ENCODE measurements at regions not wholly inside any gene's neighbourhood (a gene's known extent, or its start where the extent isn't known, plus 50 kb on each side); places are given as distances from the start of the nearest gene placed in this dataset.

- TF ChIP-seq CTCF (IDR thresholded peaks at IDR 0.05 in 2 of 3, conservative IDR thresholded peaks at IDR 0.05 in 1 of 3; ENCODE audit: control insufficient read depth in 2 of 3, extremely low read depth in 1 of 3, insufficient read depth in 1 of 3, low read depth in 3 of 3, low read length in 3 of 3) (no peak), REST (IDR thresholded peaks at IDR 0.05; ENCODE audit: low read depth, low read length) (no peak), NRF1 (conservative IDR thresholded peaks at IDR 0.05; ENCODE audit: low read depth, low read length) (no peak), IRF3 (IDR thresholded peaks at IDR 0.05) (no peak), ASH2L (IDR thresholded peaks at IDR 0.05; ENCODE audit: borderline replicate concordance, low read depth) (no peak), E2F4 (IDR thresholded peaks at IDR 0.05; ENCODE audit: low read depth, low read length) (no peak), FOXM1 (IDR thresholded peaks at IDR 0.05; ENCODE audit: low read depth, low read length) (no peak), EZH2 (IDR thresholded peaks at IDR 0.05; ENCODE audit: borderline replicate concordance, control insufficient read depth, low read depth, low read length) (no peak), SMC3 (IDR thresholded peaks at IDR 0.05; ENCODE audit: borderline replicate concordance, low read length) (no peak), ZSCAN29 (IDR thresholded peaks at IDR 0.05) (no peak), NFYB (IDR thresholded peaks at IDR 0.05; ENCODE audit: insufficient read depth, low read depth, low read length) (no peak), ZBTB40 (IDR thresholded peaks at IDR 0.05; ENCODE audit: borderline replicate concordance) (no peak), ATF3 (IDR thresholded peaks at IDR 0.05; ENCODE audit: borderline replicate concordance, extremely low read depth, low read depth, low read length) (no peak), SPI1 (IDR thresholded peaks at IDR 0.05; ENCODE audit: borderline replicate concordance, insufficient read depth, low read depth, low read length) (no peak)
These were observed 399.3 kb downstream of the PPP1R3A start for GRCh38 chr7:113519472-113519871.
